ENCODE measurements at regions not wholly inside any gene's neighbourhood (a gene's known extent, or its start where the extent isn't known, plus 50 kb on each side); places are given as distances from the start of the nearest gene placed in this dataset.

GRCh38 chr13:111510502-111511218 is 190.2 kb downstream of the TEX29 start:
- H3K9me3 Mint-ChIP-seq = no peaks in the 10 kb centered on the region
- H3K9me3 ChIP-seq (ENCODE audit: low read depth) = no peaks in the 10 kb centered on the region
- no peak overlapping the region for H3K4me3 ChIP-seq
- H3K9ac ChIP-seq = no peak overlapping the region
- H3K36me3 ChIP-seq = no peaks in the 10 kb centered on the region
- H3K4me1 ChIP-seq = peaks cover 4% of the 10 kb centered on the region
- TF ChIP-seq CTCF (IDR thresholded peaks at IDR 0.05) = no peak
- no peaks in the 10 kb centered on the region for H3K36me3 Mint-ChIP-seq
- H2AFZ ChIP-seq (replicated peaks) = no peak overlapping the region
- no peak overlapping the region for H3K4me2 ChIP-seq
- H3K79me2 ChIP-seq (ENCODE audit: low read depth) = no peaks in the 10 kb centered on the region
- peaks cover 13% of the 10 kb centered on the region for H3K27me3 Mint-ChIP-seq (ENCODE audit: insufficient read depth, low read depth)
- no peak overlapping the region for H3K4me3 Mint-ChIP-seq
- no peak overlapping the region for H3K27ac Mint-ChIP-seq
- H3K27me3 ChIP-seq = no peaks in the 10 kb centered on the region
- no peaks in the 10 kb centered on the region for H3F3A ChIP-seq (ENCODE audit: low read depth)
- no peak for DNase-seq (ENCODE audit: low spot score)
- no peak overlapping the region for H3K27ac ChIP-seq
- H3K4me1 Mint-ChIP-seq = peaks cover 11% of the 10 kb centered on the region
- no peaks in the 10 kb centered on the region for H4K20me1 ChIP-seq (ENCODE audit: low read depth)

GRCh38 chr13:111511219-111511732 is 190.8 kb downstream of the TEX29 start:
- Histone ChIP-seq H3F3A (ENCODE audit: low read depth) (no peaks in the 10 kb centered on the region), H3K4me1 (peaks cover 4% of the 10 kb centered on the region), H3K27ac (no peak overlapping the region), H3K27me3 (no peaks in the 10 kb centered on the region), H4K20me1 (ENCODE audit: low read depth) (no peaks in the 10 kb centered on the region), H3K9ac (no peak overlapping the region), H3K4me3 (no peak overlapping the region), H2AFZ (replicated peaks) (no peak overlapping the region), H3K9me3 (ENCODE audit: low read depth) (no peaks in the 10 kb centered on the region), H3K4me2 (no peak overlapping the region), H3K79me2 (ENCODE audit: low read depth) (no peaks in the 10 kb centered on the region), H3K36me3 (no peaks in the 10 kb centered on the region)
- H3K27me3 Mint-ChIP-seq (ENCODE audit: insufficient read depth, low read depth) = peaks cover 13% of the 10 kb centered on the region
- H3K27ac Mint-ChIP-seq = no peak overlapping the region
- no peaks in the 10 kb centered on the region for H3K36me3 Mint-ChIP-seq
- no peaks in the 10 kb centered on the region for H3K9me3 Mint-ChIP-seq
- no peak for TF ChIP-seq EZH2 (IDR thresholded peaks at IDR 0.05)
- TF ChIP-seq EZH2phosphoT487 (IDR thresholded peaks at IDR 0.05) = no peak
- TF ChIP-seq CTCF (IDR thresholded peaks at IDR 0.05) = no peak
- H3K4me1 Mint-ChIP-seq = peaks cover 16% of the 10 kb centered on the region
- no peak for DNase-seq (ENCODE audit: low spot score)
- H3K4me3 Mint-ChIP-seq = no peak overlapping the region

- peaks cover 4% of the 10 kb centered on the region for H3K4me1 ChIP-seq
- Mint-ChIP-seq H3K9me3 (no peaks in the 10 kb centered on the region), H3K4me1 (peaks cover 16% of the 10 kb centered on the region), H3K27me3 (ENCODE audit: insufficient read depth, low read depth) (peaks cover 13% of the 10 kb centered on the region), H3K36me3 (no peaks in the 10 kb centered on the region), H3K27ac (peak overlapping the region; percentile 79), H3K4me3 (no peak overlapping the region)
- H3F3A ChIP-seq (ENCODE audit: low read depth) = peaks cover under 1% of the 10 kb centered on the region
- H3K27me3 ChIP-seq = no peaks in the 10 kb centered on the region
- no peak overlapping the region for H3K4me2 ChIP-seq
- no peaks in the 10 kb centered on the region for H3K36me3 ChIP-seq
- no peak overlapping the region for H3K27ac ChIP-seq
- H4K20me1 ChIP-seq (ENCODE audit: low read depth) = no peaks in the 10 kb centered on the region
- DNase-seq (ENCODE audit: low spot score) = no peak
- H3K9me3 ChIP-seq (ENCODE audit: low read depth) = no peaks in the 10 kb centered on the region
- no peak for TF ChIP-seq EZH2 (IDR thresholded peaks at IDR 0.05)
- TF ChIP-seq CTCF (IDR thresholded peaks at IDR 0.05) = no peak
- no peak for TF ChIP-seq EZH2phosphoT487 (IDR thresholded peaks at IDR 0.05)
- H3K4me3 ChIP-seq = no peak overlapping the region
- no peaks in the 10 kb centered on the region for H3K79me2 ChIP-seq (ENCODE audit: low read depth)
- no peak overlapping the region for H2AFZ ChIP-seq (replicated peaks)
- H3K9ac ChIP-seq = no peak overlapping the region
Observed at GRCh38 chr13:111511805-111512504, 191.5 kb downstream of the TEX29 start.
